BJ (cell line): ENCODE measurements at regions not wholly inside any gene's neighbourhood (a gene's known extent, or its start where the extent isn't known, plus 50 kb on each side); places are given as distances from the start of the nearest gene placed in this dataset.

ENCODE experiments used
- CTCF ChIA-PET: fragments of 350-600 bp; formaldehyde crosslinking; extraction: SDS; loops from one replicate; lab custom pipeline; 2021; ENCODE audit warnings: antibody characterized with exemption, inconsistent platforms; lab: Yijun Ruan, JAX
- POLR2A ChIA-PET: fragments of 300-600 bp; sonication (Branson Sonifier 250); formaldehyde crosslinking; extraction: SDS; loops from one replicate; lab custom pipeline; 2021; ENCODE audit warnings: antibody characterized with exemption; lab: Charles Lee
- DNase-seq: peaks from one replicate; pipeline ENCODE4 v3.0.0-alpha.2; 2011; ENCODE audit warnings: low read depth
- H3K27me3 ChIP-seq: 2 replicates; pipeline ENCODE4 v1.6.0; 2011; ENCODE audit warnings: low read length; ENCODE audit not compliant: control insufficient read depth, insufficient read depth
- H3K36me3 ChIP-seq: 2 replicates; pipeline ENCODE4 v1.5.1; 2011; ENCODE audit warnings: low read length; ENCODE audit not compliant: control insufficient read depth, insufficient read depth
- H3K4me3 ChIP-seq: 2 replicates; pipeline ENCODE4 v1.5.1; 2011; ENCODE audit warnings: low read depth, mild to moderate bottlenecking, control low read depth, low read length
- TF ChIP-seq, protein P1 (sequence below): IDR thresholded peaks from 2 replicates; pipeline ENCODE4 v1.5.1; 2011; ENCODE audit warnings: low read depth, mild to moderate bottlenecking, control low read depth, inconsistent platforms, low read length, moderate library complexity; ENCODE audit not compliant: insufficient read depth

DNA sequence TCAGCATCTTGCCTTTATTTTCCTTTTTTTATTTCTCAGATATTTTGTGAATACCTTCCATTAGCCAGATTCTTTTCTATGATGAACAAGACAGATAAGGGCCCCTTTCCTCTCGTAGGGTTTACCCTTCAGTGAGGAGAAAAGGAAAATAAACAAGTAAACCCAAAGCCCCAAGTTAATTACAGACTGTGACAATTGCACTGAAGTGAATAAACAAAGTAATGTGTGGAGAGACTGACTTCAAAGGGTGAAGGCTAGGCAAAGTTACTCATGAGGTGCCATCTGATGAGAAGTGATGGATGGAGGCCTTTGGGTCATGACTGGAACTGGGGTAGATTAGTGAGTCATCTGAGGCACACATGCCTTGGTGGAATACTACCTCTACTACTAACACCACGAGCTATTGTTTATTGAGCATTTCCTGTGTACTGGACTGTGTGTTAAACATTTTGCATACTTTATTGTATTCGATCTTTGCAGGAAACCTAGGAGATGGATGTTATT, 143.4 kb upstream of the PRICKLE1 start:
- POLR2A ChIA-PET = no interaction called here
- Histone ChIP-seq H3K4me3 (no peak overlapping the region), H3K36me3 (no peaks in the 10 kb centered on the region), H3K27me3 (no peaks in the 10 kb centered on the region)
- CTCF ChIA-PET = no interaction called here
- TF ChIP-seq, protein P1, sequence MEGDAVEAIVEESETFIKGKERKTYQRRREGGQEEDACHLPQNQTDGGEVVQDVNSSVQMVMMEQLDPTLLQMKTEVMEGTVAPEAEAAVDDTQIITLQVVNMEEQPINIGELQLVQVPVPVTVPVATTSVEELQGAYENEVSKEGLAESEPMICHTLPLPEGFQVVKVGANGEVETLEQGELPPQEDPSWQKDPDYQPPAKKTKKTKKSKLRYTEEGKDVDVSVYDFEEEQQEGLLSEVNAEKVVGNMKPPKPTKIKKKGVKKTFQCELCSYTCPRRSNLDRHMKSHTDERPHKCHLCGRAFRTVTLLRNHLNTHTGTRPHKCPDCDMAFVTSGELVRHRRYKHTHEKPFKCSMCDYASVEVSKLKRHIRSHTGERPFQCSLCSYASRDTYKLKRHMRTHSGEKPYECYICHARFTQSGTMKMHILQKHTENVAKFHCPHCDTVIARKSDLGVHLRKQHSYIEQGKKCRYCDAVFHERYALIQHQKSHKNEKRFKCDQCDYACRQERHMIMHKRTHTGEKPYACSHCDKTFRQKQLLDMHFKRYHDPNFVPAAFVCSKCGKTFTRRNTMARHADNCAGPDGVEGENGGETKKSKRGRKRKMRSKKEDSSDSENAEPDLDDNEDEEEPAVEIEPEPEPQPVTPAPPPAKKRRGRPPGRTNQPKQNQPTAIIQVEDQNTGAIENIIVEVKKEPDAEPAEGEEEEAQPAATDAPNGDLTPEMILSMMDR = no peak
- no peak for DNase-seq

DNA sequence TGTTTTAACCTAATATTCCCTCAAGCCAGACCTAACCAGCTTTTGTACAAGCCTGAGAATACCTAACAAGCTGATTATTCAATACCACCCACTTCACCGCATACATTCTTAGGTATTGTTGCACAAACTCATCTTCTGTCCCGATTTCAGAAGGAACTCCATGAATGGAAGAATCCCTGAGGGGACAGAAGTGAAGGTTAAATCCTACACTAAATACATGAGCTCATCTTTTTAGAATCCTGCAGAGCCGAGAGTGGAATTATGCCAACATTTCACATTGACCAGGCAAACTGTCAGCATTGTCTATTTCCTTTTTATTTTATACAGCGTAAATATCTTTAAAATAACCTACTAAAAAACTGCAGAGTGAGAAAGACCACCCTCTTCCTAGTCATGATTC, 140.7 kb upstream of the PRICKLE1 start:
- TF ChIP-seq, protein P1 = no peak
- H3K36me3 ChIP-seq = no peaks in the 10 kb centered on the region
- ChIA-PET CTCF (interaction anchor here (0.9 to 1.5 kb wide), 2 partner anchors 20 to 553 kb away, joined by 3 to 5 read pairs; no protein-coding TSS in a partner anchor), POLR2A (interaction anchor here (0.5 kb wide), 1 partner anchor 15 kb away, joined by 4 read pairs; no protein-coding TSS in a partner anchor)
- no peak for DNase-seq
- no peak overlapping the region for H3K4me3 ChIP-seq
- H3K27me3 ChIP-seq = no peaks in the 10 kb centered on the region

DNA sequence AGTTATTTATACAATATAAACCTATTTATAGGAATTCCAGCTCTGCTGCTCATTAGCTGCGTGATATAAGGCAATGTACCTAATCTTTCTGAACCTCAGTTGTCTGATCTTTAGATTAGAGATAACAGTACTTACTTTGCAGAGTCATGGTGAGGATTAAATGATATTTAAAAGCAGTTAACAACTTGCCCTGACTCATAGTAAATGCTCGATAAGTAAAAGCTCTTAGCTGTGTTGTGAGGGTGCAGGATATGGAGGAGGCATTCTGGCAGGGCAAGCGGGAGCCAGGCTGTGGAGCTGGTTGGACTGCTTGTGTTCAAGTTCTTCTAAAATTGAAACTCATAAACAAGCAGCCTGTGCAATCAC, 140.0 kb upstream of the PRICKLE1 start:
- no peak for DNase-seq
- POLR2A ChIA-PET = no interaction called here

DNA sequence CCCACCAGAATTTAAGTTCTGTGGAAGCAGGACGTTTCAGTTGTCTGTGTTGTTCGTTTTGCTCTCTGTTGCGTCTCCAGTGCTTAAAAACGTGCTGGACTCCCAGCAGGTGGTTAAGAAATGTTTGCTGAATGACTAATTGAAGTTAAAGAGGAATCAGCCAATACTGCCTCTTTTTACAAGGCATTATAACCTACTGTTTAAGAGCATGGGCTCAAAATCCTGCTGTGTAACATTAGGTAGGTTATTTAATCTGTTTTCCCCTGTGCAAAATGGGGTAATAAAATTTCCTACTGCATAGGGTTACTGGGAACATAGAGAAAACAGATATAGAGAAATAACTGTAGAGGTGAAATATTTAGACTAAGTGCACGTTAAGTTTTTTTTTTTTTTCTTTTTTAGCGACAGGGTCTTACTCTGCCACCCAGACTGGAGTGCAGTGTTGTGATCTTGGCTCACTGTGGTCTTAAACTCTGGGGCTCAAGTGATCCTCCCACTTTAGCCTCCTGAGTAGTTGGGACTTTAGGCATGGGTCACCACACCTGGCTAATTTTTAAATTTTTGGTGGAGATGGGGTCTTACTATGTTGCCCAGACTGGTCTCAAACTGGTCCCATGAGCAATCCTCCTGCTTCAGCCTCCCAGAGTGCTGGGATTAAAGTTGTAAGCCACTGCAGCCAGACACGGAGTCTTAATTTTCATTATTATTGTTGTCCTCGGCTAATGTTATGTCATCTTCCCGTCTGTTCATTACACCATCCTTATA, 139.4 kb upstream of the PRICKLE1 start:
- Histone ChIP-seq H3K27me3 (no peaks in the 10 kb centered on the region), H3K36me3 (no peaks in the 10 kb centered on the region), H3K4me3 (no peak overlapping the region)
- ChIA-PET CTCF (no interaction called here), POLR2A (no interaction called here)
- no peak for DNase-seq
- TF ChIP-seq, protein P1 = no peak

More for the DNA sequence above, 140.0 kb upstream of the PRICKLE1 start:
- TF ChIP-seq, protein P1 = no peak
- CTCF ChIA-PET = no interaction called here
- Histone ChIP-seq H3K36me3 (no peaks in the 10 kb centered on the region), H3K4me3 (no peak overlapping the region), H3K27me3 (no peaks in the 10 kb centered on the region)

DNA sequence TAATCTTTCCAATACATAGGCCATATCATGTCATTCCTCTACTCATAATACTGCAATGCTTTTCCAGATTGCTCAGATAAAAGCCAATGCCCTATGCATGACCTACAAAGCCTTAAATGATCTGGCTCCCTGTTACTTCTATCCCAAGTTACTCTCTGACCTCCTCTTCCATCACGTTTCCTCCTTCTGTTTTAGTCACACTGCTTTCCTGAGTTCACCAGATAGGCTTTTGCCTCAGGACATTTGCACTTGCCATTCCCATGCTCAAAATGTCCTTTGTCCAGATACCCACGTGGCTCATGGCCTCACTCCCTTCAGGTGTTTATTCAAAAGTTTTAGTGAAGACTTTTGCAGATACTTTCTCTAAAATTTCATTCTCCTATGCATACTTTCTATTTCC, 138.7 kb upstream of the PRICKLE1 start:
- ChIA-PET CTCF (no interaction called here), POLR2A (no interaction called here)

More for the DNA sequence above, 138.7 kb upstream of the PRICKLE1 start:
- DNase-seq = no peak
- TF ChIP-seq, protein P1 = no peak
- H3K27me3 ChIP-seq = no peaks in the 10 kb centered on the region
- H3K4me3 ChIP-seq = no peak overlapping the region
- H3K36me3 ChIP-seq = no peaks in the 10 kb centered on the region
